ENCODE measurements at regions not wholly inside any gene's neighbourhood (a gene's known extent, or its start where the extent isn't known, plus 50 kb on each side); places are given as distances from the start of the nearest gene placed in this dataset.

DNA sequence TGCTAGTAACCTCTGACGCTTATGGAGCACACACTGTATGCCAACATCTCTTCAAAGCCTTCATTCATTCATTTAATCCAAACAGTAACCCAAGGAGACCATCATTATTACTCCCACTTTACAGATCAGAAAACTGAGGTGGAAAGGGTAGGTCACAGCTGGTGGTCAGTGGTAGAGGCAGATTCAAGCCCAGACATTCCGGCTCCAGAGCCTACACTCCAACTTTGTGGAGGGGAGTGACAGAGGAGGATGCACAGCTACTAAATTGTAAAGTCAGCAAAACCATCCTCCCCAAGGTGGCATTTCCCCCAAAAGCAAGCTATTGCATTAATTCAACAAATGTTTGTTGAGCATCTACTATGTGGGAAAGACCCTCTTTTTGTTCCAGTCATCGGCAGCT lies 110.5 kb upstream of the CPEB4 start:
- H3K9me3 ChIP-seq, result no peaks in the 10 kb centered on the region
- DNase-seq, result no peak
- H3K27me3 ChIP-seq, result no peaks in the 10 kb centered on the region
- WGBS, 2 donors (ENCODE audit: low coverage in 1 of 2), result 88 to 89% methylated on average over 1 to 3 of the region's 3 CpGs
- H3K27ac ChIP-seq, result no peak overlapping the region
- no peaks in the 10 kb centered on the region for H3K36me3 ChIP-seq
- H3K4me1 ChIP-seq, result peaks cover 6 to 21% (median 9%) of the 10 kb centered on the region in 4 donors
- no peak for TF ChIP-seq POLR2AphosphoS5 (IDR thresholded peaks at IDR 0.05)
- TF ChIP-seq CTCF (IDR thresholded peaks at IDR 0.05), result no peak
- no peak for TF ChIP-seq POLR2A (IDR thresholded peaks at IDR 0.05)
- no peak overlapping the region for H3K4me3 ChIP-seq
- in situ Hi-C loops (cut with MboI; ENCODE audit: low pct_ligation_motif_present in 1 of 4, low pct_unique_long_range_greater_than_20kb in 1 of 4, low sequenced_read_pairs in 3 of 4) (no loop called here), intact Hi-C loops (cut with DNase I; ENCODE audit: low total_unique reads) (no loop called here)

GRCh38 chr5:173778152-173778782 lies 109.9 kb upstream of the CPEB4 start:
- Histone ChIP-seq H3K4me1 (peaks cover 7 to 21% (median 9%) of the 10 kb centered on the region in 4 donors), H3K36me3 (no peaks in the 10 kb centered on the region), H3K27me3 (no peaks in the 10 kb centered on the region), H3K27ac (peak overlapping the region in 2 of 4 donors; percentile 50 to 59), H3K9me3 (no peaks in the 10 kb centered on the region), H3K4me3 (no peak overlapping the region)
- intact Hi-C loops (cut with DNase I; ENCODE audit: low total_unique reads), result no loop called here
- 36 to 68% methylated on average over 4 to 6 of the region's 6 CpGs for WGBS, 2 donors (ENCODE audit: low coverage in 1 of 2)
- in situ Hi-C loops (cut with MboI; ENCODE audit: low pct_ligation_motif_present in 1 of 4, low pct_unique_long_range_greater_than_20kb in 1 of 4, low sequenced_read_pairs in 3 of 4), result no loop called here
- TF ChIP-seq CTCF (IDR thresholded peaks at IDR 0.05) (no peak), POLR2A (IDR thresholded peaks at IDR 0.05) (no peak), EP300 (IDR thresholded peaks at IDR 0.05; ENCODE audit: low read depth) (no peak), POLR2AphosphoS5 (IDR thresholded peaks at IDR 0.05) (no peak)
- DNase-seq, result no peak

DNA sequence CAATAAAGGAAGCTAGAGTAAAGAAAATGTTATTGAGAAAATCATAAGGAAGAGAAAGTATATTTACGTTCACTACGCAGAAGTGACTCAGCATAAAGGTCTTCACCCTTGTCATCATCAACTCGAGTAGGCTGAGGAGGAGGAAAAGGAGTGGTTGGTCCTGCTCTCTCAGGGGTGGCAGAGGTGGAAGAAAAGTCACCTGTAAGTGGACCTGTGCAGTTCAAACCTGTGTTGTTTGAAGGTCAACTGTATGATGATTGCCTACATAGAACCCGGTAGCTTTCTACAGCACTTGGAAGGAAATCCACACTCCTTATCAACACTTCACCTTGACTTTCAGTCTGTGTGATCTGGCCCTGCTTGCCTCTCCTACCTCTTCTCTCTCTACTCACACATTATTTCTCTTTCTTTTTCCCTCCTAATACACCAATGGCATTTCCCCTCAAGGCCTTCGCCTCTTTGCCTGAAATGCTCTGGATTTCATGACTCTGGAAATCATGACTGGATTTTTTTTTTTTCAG lies 109.3 kb upstream of the CPEB4 start:
- intact Hi-C loops (cut with DNase I; ENCODE audit: low total_unique reads), result no loop called here

GRCh38 chr5:173780235-173781234 lies 107.6 kb upstream of the CPEB4 start:
- Histone ChIP-seq H3K4me1 (peaks cover 7 to 21% (median 9%) of the 10 kb centered on the region in 4 donors), H3K9me3 (no peaks in the 10 kb centered on the region), H3K4me3 (no peak overlapping the region), H3K27me3 (no peaks in the 10 kb centered on the region), H3K36me3 (no peaks in the 10 kb centered on the region), H3K27ac (peak overlapping the region in 3 of 4 donors; percentile 27 to 71 (median 66))
- WGBS, 2 donors (ENCODE audit: low coverage in 1 of 2), result 88 to 93% methylated on average over 6 to 9 of the region's 9 CpGs
- in situ Hi-C loops (cut with MboI; ENCODE audit: low pct_ligation_motif_present in 1 of 4, low pct_unique_long_range_greater_than_20kb in 1 of 4, low sequenced_read_pairs in 3 of 4) (no loop called here), intact Hi-C loops (cut with DNase I; ENCODE audit: low total_unique reads) (no loop called here)
- TF ChIP-seq POLR2A (IDR thresholded peaks at IDR 0.05) (no peak), CTCF (IDR thresholded peaks at IDR 0.05) (no peak), EP300 (IDR thresholded peaks at IDR 0.05; ENCODE audit: low read depth) (no peak), POLR2AphosphoS5 (IDR thresholded peaks at IDR 0.05) (no peak)
- DNase-seq, result no peak

More for the DNA sequence above, 109.3 kb upstream of the CPEB4 start:
- Histone ChIP-seq H3K4me3 (no peak overlapping the region), H3K9me3 (no peaks in the 10 kb centered on the region), H3K27me3 (no peaks in the 10 kb centered on the region), H3K27ac (peak overlapping the region; percentile 22 to 59 (median 38)), H3K36me3 (no peaks in the 10 kb centered on the region), H3K4me1 (peaks cover 7 to 21% (median 9%) of the 10 kb centered on the region in 4 donors)
- no peak for TF ChIP-seq EP300 (IDR thresholded peaks at IDR 0.05; ENCODE audit: low read depth)
- peak in 2 of 3 donors; percentile 12 to 36 for TF ChIP-seq POLR2AphosphoS5 (IDR thresholded peaks at IDR 0.05)
- DNase-seq, result no peak
- in situ Hi-C loops (cut with MboI; ENCODE audit: low pct_ligation_motif_present in 1 of 4, low pct_unique_long_range_greater_than_20kb in 1 of 4, low sequenced_read_pairs in 3 of 4), result no loop called here
- WGBS, 2 donors (ENCODE audit: low coverage in 1 of 2), result 46 to 70% methylated on average over 3 to 5 of the region's 5 CpGs

Data from transverse colon (tissue), 4 donors.